ENCODE measurements at regions not wholly inside any gene's neighbourhood (a gene's known extent, or its start where the extent isn't known, plus 50 kb on each side); places are given as distances from the start of the nearest gene placed in this dataset.

DNA sequence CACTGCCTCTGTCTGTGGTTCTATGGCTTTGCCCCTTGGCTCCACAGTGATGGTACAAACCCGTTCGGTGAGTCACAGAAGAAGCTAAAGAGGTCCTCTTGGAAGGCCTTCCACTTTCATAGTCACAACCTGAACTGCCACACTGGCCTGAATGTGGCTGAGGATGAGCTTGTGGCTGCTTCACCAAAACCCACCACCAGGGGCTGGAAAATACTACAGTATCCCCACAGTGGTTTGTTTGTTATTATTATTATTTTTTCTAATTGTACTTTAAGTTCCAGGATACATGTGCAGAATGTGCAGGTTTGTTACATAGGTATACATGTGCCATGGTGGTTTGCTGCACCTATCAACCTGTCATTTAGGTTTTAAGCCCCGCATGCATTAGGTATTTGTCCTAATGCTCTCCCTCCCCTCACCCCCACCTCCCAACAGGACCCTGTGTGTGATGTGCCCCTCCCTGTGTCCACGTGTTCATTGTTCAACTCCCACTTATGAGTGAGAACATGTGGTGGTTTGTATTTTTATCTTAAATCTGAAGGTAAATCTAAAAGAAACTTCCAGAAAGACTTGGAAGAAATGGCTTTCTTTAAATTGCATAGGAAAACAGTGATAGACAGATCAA, 160.8 kb upstream of the NPSR1 start:
- TF ChIP-seq POLR2A (IDR thresholded peaks at IDR 0.05), result no peak
- TF ChIP-seq, protein P1, sequence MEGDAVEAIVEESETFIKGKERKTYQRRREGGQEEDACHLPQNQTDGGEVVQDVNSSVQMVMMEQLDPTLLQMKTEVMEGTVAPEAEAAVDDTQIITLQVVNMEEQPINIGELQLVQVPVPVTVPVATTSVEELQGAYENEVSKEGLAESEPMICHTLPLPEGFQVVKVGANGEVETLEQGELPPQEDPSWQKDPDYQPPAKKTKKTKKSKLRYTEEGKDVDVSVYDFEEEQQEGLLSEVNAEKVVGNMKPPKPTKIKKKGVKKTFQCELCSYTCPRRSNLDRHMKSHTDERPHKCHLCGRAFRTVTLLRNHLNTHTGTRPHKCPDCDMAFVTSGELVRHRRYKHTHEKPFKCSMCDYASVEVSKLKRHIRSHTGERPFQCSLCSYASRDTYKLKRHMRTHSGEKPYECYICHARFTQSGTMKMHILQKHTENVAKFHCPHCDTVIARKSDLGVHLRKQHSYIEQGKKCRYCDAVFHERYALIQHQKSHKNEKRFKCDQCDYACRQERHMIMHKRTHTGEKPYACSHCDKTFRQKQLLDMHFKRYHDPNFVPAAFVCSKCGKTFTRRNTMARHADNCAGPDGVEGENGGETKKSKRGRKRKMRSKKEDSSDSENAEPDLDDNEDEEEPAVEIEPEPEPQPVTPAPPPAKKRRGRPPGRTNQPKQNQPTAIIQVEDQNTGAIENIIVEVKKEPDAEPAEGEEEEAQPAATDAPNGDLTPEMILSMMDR (IDR thresholded peaks at IDR 0.05), result no peak
- no peak for TF ChIP-seq POLR2AphosphoS5 (IDR thresholded peaks at IDR 0.05)
- no peak for TF ChIP-seq EP300 (IDR thresholded peaks at IDR 0.05)
